ENCODE measurements at regions not wholly inside any gene's neighbourhood (a gene's known extent, or its start where the extent isn't known, plus 50 kb on each side); places are given as distances from the start of the nearest gene placed in this dataset.

DNA sequence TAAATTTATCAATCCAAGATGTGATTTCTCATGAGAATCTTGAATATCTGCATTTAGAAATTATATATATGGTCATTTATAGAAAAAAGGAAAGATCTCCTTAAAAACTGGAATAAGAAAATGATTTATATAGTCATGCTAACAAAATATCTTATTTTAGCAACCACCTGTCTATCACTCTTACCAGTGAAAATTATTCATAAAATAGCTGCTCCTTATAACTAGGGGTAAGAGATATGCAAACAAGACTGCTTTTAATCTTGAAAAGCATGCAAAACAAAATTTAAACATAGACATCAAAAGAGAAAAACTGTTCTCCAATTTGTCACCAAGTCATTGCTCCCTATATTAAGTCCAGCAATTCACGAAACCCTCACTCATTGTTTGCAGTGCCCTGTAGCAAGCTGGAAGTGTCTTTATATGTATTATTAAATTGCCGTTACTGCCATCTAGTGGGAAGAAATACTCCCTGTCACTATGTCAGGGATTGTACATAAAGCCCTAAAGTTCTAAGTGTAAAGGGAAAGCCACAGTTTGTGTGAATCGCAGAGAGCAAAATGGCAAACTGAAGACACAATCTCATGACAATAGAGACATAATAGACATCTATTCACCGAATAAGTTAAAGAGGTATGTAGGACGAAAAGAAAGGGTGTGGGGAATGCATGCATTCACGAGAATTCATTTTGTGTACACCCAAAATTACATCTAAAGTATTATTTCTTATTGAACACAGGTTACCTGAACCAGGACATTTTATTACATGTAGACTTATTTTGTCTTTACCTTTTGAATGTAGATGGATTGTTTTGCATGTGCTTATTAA, 600.5 kb downstream of the USP25 start:
- peak; percentile 45 for TF ChIP-seq CTCF (IDR thresholded peaks at IDR 0.05; ENCODE audit: insufficient read depth, low read depth, low read length, missing control alignments)

GRCh38 chr21:16330908-16331268, 601.1 kb downstream of the USP25 start:
- no peak for DNase-seq (ENCODE audit: low read depth)
- no peak for TF ChIP-seq CTCF (IDR thresholded peaks at IDR 0.05; ENCODE audit: insufficient read depth, low read depth, low read length, missing control alignments)
- H3K4me3 ChIP-seq (ENCODE audit: low read depth, low read length), result no peak overlapping the region

More for the DNA sequence above, 600.5 kb downstream of the USP25 start:
- peak; percentile 49 for DNase-seq (ENCODE audit: low read depth)
- H3K4me3 ChIP-seq (ENCODE audit: low read depth, low read length), result no peak overlapping the region

DNA sequence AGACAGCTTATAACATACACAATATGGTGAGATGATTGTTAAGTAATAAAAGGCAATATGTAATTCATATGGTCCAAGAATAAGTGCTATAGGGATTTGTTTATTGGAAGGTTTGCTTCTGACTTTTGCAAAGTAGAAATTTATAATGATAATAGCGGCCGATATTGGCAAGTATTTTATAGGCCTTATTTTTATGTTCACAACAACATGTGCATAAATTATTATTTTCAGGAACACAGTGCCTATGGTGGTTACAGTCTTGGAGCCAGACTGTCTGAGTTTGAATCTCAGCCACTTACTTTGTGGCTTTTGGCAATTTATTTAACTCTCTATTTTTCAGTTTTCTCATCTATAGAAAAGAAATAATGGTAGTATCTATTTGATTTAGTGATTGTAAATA, 607.5 kb downstream of the USP25 start:
- TF ChIP-seq CTCF (IDR thresholded peaks at IDR 0.05; ENCODE audit: insufficient read depth, low read depth, low read length, missing control alignments), result no peak
- DNase-seq (ENCODE audit: low read depth), result no peak
- H3K4me3 ChIP-seq (ENCODE audit: low read depth, low read length), result no peak overlapping the region

GRCh38 chr21:16342932-16343331, 613.1 kb downstream of the USP25 start:
- no peak overlapping the region for H3K4me3 ChIP-seq (ENCODE audit: low read depth, low read length)
- TF ChIP-seq CTCF (IDR thresholded peaks at IDR 0.05; ENCODE audit: insufficient read depth, low read depth, low read length, missing control alignments), result no peak
- no peak for DNase-seq (ENCODE audit: low read depth)

GRCh38 chr21:16343776-16344175, 614.0 kb downstream of the USP25 start:
- no peak for DNase-seq (ENCODE audit: low read depth)
- no peak for TF ChIP-seq CTCF (IDR thresholded peaks at IDR 0.05; ENCODE audit: insufficient read depth, low read depth, low read length, missing control alignments)
- no peak overlapping the region for H3K4me3 ChIP-seq (ENCODE audit: low read depth, low read length)

DNA sequence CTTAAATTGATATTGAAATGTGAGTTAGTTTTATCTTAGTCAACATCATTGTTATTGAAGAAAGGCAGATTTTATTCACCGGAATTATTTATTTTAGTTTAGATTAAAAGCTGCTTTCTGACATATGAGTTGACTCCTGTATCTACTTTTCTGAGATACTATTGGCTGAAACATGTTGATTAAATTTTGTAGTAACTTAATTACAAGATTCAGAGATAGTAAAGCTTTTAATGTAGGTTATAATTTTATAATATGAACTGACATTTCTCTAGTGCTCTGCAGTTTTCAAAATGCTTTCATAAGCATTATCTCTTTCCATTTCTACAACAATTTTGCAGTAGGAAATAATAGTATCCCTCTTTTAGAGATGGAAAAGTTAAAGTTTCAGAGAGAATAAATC, 616.0 kb downstream of the USP25 start:
- no peak overlapping the region for H3K4me3 ChIP-seq (ENCODE audit: low read depth, low read length)
- DNase-seq (ENCODE audit: low read depth), result no peak
- no peak for TF ChIP-seq CTCF (IDR thresholded peaks at IDR 0.05; ENCODE audit: insufficient read depth, low read depth, low read length, missing control alignments)

- DNase-seq (ENCODE audit: low read depth), result no peak
- no peak for TF ChIP-seq CTCF (IDR thresholded peaks at IDR 0.05; ENCODE audit: insufficient read depth, low read depth, low read length, missing control alignments)
- no peak overlapping the region for H3K4me3 ChIP-seq (ENCODE audit: low read depth, low read length)
Measured at GRCh38 chr21:16347223-16347622, 617.4 kb downstream of the USP25 start.
